GM21515 (cell line): ENCODE measurements at regions not wholly inside any gene's neighbourhood (a gene's known extent, or its start where the extent isn't known, plus 50 kb on each side); places are given as distances from the start of the nearest gene placed in this dataset.

Experiments used
- ATAC-seq: cut with Tn5 transposase; IDR thresholded peaks from one replicate; pipeline ENCODE4 v1.9.1; 2021; ENCODE audit not compliant: unreplicated experiment

DNA sequence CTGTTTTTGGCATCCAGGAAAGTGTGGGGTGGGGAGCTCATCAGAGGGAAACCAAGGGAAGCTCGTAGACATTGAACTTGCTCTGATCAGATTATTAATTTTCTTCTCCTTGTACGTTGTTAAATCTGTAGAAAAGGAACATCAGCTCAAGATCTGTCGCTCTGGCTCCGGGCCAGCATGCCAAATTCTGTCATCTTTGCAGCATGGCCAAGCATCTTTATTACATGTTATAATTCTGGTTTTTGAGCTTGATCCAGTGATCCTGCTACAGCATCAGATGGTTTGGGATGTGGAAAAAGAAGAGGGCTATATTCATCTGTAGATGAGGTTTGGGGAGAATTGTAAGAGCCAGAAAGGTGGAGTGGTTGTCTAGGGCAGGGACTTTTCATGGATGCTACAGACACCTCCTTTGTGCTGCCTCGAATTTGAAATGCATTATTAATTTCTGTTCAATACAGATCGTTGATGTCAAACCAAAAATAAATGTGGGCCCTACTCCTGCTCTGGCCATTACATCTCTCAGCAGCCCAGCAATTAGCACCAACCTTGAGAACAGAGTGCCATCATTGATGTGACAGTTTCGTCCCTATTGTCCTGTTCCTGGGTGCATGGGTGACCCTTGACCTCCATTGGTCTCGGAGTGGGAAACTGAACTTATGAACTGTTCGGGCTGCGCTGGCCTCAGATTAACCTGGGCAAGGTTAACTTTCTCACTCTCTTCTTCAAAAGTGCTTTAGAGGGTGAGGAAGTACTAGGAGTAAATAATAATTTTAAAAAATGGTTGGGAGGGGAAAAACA is 250.8 kb downstream of the SOX4 start:
- ATAC-seq, result no peak

DNA sequence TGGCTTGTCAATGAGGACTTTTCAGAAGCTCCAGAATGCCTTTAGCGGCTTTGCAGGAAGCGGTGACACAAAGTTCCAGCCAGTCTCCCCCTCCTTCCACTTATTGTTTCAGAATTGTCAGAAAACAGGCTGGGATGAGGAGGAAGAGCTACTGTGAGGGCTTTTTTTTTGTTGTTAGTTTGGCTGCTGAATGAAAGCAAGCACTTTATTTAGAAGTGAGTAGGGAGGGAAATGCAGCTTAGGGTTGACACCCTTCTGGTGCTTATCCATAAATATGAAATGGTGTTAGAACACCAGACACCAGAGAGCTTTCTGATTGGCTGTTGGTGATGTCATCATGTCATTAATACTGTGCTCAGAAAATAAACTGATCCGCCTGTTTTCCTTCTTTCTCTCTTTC is 251.5 kb downstream of the SOX4 start:
- ATAC-seq, result no peak

DNA sequence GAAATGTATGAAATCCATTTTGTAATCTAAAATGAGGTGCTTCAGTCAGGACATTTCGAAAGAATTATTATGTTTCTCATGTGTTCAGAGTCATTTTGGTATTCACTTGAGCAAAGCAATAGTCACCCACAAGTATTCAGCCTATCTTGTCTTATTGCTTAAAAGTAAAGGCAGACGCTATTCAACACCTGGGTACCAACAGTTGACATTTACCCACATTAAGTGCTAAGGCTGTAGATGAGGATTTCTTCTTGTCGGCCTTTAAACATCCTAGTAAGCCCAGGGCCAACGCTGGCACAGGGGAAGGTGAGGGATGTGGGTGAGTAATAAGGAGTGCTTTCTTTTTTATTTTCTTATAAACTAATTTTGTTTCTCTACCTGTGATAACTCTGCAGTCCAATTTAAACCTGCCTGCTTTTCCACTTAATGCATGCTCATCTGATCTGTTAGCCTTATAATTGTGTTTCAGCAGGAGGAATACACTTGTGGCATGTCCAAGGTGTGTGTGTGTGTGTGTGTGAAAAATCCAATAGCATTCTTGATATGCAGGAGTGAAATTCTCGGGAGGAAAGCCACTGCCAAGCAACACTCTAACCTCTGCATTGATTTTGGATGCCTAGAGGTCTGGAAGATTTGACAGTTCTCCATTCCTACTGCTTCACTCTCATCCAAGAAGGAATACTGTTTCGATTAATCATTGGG is 252.0 kb downstream of the SOX4 start:
- no peak for ATAC-seq

DNA sequence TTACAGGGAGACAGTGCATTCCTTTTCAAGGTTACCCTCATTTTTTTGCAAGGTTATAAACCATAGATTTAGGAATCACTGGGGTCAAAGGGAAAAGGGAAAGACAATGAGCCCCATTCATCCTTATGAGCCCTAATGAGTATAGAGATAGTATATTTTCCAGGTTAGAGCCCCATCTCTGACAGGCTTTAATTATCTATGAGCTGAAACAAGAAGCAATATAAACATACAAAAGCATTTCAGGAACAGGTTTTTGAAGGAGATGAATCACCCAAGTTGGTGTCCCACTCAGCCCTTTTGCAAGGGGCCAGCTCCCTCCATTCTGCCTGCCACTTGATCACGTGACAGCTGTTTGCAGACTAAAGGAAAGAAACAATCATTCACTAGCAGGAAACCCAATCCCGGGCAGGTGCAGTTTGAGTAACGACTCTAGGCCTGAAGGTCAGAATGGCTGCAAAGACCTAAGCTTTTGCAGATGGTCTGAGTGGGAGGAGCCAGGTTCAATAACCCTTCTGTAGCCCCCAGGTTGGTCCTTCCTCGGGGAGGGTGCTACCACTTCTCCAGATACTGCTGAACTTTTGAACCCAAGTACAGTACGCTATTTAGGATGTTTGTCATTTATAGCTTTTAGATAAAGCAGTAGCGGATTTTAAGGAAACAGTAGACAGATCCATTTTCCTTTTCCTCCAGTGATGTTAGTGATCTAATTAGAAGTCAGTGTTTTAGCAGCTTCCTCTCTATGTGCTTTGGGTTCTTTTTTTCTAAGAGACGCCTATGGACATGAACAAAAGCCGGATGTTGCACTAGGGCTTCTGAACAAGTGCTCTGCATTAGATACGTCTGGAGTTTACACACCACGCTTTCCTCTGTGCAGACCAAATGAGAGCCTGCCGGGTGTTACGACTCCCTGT is 253.2 kb downstream of the SOX4 start:
- ATAC-seq, result no peak

DNA sequence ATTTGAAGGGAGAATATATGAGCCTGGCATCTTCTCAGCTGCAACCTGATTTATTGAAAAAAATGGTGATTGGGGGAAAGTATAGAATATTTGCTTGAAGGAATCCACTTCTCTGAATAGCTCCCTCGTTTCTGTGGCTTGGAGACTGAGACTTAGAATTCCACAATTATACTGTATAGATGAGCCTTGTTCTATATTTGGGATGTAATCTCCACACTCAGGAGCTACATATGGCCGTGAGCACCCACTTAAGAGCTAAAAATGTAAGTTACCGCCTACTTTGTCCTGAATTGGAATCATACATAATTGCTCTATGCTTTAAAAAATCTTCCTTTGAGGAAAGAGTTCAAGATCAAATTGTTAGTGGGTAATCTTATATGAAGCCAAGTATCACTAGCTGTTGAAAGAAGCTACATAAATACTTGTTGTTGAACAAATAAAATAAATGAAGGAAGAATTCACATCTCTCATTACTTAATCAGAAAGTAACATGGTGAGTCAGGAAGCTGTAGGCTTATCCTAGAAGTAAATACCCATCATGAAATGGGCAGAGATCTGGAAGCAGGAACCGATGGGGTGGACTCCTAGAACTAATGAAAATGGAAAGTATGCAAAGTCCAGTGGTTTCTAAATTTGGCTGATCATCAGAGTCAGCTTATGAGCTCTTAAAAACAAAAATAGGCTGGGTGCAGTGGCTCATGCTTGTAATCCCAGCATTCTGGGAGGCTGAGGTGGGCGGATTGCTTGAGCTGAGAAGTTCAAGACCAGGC is 254.3 kb downstream of the SOX4 start:
- no peak for ATAC-seq

DNA sequence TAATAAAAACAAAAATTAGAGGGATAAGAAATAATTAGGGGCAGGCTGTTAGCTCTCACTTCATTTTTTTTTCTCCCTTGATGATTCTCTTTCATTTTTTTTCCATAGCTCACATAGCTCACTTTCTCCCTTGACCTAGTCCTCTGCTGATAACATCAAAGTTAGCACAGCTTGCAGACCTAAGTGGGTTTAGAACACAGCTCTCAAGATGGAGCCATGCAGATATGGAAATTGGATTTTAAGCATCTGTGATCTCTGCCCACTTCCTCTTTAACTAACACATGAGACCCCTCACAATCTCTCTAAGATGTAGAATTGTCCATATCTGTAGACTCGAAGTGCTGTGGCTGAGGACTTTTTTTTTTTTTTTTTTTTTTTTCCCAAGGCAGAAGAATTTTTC is 257.1 kb downstream of the SOX4 start:
- ATAC-seq, result no peak

DNA sequence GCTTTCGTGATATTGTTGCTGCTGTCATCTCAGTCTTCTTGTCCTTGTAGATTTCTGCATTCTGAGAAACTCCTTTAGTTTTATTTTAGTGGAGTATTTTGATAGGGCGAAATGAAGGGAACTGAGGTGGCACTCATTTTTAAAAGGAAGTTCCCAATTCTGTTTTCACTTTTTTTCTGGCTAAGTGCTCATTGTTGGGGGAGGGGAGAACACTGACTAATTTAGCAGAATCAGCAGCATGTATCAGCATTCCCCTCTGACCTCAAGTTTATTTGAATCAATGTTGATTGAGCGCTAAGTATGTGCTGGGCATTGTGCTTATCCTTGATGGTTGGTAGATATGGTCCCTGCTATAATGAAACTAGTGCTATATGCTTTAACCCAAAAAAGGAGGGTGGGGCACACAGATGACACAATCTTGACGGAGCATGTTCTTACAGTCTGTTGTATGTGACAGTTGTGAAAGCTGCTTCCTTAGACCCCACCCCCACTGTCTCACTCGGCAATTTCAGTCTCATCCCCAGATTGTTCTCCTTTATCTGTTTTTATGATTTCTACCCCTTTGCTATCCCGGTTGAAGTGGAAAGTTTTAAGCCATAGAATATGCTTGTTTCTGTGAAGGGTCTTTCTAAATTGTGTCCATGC is 262.4 kb downstream of the SOX4 start:
- ATAC-seq, result no peak

DNA sequence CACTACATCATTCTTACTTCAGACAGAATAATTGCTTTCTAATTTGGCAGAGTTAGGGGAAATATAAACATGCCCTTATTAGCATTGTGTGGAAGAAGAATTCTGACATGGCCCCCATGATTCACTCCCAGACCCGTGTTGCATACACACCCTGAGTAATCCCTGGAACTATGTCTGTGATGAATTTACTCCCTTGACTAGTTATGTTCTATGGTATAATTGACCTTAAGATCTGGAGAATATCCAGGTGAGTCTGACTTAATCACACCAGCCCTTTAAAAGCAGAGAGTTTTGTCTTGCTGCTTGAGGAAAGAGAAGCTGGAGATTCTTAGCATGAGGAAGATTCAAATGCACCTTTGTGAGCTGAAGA is 262.9 kb downstream of the SOX4 start:
- no peak for ATAC-seq

DNA sequence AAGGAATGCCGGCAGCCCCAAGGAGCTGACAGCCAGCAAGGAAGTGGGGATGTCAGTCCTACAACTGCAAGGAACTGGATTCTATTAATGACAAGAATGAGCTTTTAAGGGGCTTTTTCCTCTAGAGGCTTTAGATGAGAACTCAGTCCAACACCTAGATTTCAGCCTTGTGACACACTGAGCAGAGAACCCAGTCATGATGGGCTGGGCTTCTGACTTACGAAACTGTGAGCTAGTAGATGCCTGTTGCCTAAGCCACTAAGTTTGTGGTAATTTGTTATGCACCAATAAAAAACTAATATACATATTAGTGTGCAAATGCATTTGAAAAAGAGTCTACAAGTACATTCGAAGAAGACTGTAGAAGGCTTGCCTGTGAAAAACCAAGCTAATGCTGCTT is 263.3 kb downstream of the SOX4 start:
- no peak for ATAC-seq

DNA sequence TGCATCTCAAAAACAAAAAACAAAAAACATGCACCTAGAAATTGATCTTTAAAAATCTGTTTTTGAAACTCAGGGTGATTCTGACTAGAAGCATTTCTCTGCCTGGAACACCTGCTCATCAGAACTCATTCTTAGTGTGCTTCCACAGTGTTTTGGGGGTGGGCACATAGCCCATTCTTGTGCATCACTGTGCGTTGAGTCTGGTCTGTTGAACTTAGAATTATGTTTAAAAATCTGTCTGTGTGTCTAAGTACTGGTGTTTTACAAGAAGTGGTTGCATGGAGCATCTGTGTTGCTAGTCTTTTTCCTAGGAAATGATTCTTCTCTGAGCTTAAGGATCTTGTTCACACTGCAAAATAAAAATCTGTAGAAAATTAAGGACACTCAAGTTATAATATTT is 264.5 kb downstream of the SOX4 start:
- no peak for ATAC-seq

DNA sequence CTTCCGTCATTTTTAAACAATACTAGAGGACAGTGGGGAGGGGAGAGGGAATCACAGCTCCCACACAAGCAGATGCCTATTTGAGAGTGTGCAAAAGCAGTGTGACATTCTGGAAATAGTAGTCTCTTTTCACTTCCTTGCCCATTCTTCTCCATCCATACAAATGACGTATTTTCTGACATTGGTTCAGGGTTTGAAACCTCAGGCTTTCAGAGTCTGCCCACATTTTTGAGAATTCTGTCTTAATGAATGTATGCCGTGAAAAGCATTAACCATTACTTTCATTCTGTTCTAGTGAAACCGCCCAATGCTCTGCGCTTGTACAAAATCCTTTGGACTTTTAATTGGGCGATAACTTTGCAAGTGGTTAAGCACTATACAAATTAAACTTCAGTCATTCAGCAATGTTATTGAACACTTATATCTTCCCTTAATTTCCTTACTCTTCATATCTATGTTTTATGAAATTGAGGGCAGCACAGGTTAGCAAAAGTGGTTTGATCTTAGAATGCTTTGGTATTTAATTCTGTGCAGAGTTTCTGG is 265.7 kb downstream of the SOX4 start:
- ATAC-seq, result no peak

DNA sequence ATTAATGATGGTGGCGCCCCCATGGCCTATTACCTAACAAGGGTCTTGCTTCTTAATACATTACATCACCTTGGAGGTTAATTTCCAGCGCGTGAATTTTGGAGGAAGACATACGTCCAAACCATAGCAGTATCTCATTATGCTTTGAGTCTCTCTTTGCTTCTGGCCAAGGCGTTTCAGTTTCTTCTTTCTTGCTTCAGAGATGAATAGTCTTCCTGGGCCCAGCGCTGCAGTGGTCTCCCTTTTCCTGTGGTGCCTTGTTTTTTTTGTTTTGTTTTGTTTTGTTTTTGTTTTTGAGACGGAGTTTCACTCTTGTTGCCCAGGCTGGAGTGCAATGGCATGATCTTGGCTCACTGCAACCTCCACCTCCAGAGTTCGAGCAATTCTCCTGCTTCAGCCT is 268.4 kb downstream of the SOX4 start:
- ATAC-seq, result no peak

DNA sequence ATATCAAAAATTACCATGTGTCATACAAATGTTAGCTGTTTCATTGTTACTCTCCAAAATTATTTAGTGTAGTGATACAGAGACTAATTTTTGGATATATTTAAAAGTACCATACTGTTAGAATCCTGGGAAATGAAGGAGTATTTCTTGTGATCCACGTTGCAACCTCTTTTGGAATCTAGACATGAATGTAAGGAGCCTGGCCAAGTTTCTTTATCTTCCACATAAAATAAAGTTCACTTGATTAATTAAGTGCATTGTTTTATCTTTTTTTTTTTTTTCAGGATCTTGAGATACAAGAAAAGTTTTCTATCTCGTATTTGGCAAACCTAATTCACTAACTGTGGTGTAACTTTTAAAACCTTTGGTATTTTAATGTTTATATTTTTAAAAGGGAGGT is 270.7 kb downstream of the SOX4 start:
- ATAC-seq, result no peak

DNA sequence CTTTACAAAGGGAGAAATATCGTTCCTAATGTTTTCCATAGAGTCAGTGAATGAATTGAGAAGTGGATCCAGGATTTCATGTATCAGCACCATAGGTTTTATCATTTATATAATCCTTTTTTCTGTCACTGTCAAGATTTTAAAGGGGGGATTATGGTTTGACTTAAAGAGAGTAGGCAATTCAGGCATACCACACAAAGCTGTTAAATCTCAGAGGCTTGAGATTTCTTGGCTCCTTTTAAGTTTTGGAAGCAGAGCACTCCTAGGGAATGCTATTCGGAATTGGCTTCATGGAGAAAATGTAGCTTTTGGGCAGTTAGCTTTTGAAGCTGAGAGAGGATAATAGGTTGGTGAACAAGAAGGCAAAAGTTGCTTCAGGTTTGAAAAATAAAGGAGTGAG is 274.7 kb downstream of the SOX4 start:
- ATAC-seq, result no peak

DNA sequence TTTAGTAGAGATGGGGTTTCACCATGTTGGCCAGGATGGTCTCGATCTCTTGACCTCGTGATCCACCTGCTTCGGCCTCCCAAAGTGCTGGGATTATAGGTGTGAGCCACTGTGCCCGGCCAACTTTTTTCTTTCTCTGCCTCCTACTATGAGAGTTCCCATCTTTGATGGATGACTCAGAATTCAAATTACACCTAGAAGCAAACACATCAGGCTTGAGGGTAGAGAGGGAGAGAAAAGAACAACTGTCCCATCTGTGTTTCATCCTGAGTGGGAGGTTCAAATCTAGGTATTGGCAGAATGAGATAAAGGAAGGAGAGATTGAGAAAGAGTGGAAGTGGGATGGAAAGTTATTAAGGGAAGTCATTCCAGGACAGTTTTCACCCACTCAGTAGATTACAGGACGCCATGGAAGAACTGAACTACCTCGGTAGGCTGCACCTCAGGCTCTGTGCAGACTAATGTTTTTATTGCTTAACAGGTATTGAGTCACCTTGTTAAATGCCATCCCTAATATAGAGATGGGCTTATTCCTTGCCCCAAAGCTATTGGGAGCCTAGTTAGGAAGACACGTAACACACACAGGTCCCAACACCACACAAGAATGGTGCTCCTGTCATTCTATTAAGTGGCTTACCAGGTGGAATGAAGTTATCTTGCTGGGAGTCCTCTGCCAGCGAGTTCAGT is 275.7 kb downstream of the SOX4 start:
- ATAC-seq, result no peak

DNA sequence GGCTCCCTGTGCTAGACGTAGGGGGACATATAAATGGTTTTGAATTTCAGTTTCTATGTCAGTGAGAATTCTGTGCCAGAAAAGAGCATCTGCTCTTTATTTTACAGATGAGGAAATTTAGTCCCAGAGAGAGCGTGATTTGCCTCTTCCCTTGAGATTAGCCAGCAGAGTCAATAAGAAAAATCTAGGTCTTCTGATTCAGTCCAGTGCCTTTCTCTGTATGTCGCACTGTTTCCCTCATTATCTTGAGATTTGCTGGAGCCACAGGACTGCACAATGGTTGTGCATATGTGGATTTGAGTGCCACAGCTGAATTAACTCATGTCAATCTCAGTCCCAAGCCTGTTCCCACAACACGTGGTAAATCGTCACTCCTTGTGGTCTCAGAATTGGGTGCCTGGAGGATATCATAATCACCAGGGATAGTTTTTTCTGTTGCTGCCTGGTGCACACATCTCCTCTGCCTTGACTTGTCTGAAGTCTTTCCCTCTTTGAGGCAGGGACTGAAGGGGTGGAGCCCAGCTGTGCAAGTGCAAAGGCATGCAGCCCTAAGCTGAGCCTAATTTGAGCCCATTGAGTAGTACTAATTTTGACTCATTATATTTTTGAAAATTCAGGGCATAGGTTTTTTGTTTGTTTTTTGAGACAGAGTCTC is 276.7 kb downstream of the SOX4 start:
- no peak for ATAC-seq

DNA sequence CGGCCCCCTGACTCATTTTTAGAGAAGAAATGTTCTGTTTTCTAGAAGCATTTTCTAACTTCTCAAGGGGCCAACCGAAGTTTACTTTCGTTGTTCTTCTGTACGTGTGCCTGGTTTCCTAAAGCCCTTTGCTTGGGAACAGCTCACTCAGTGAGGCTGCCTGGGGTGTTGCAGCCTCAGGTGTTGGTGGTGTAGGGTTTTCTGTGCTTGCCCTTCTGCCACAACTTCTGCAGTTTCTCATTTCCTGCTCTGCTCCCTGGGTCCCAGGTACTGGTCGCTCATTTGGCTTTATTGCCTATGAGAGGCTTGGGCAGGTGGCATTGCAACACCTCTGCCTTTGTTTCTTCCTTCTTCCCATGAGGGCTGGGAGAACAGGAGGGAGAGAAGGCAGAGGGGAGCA is 278.3 kb downstream of the SOX4 start:
- ATAC-seq, result no peak

DNA sequence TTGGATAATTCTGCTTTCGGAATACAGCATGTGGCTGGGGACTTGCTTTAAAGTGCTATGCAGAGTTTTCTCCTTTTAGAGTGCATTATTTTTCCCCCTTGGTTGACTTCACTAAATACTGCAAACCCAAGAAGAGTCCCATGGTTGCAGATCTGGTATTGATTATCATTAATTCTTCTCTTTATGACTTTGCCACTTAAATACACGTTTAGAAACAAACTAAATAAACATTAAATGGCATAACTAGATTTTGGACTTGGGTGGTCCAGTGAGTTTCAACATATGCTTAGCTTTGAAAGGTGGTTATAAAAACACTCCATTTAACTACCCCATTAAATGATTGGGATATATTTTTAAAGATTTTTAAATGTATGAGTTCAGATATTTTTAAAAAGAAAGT is 279.2 kb downstream of the SOX4 start:
- no peak for ATAC-seq

DNA sequence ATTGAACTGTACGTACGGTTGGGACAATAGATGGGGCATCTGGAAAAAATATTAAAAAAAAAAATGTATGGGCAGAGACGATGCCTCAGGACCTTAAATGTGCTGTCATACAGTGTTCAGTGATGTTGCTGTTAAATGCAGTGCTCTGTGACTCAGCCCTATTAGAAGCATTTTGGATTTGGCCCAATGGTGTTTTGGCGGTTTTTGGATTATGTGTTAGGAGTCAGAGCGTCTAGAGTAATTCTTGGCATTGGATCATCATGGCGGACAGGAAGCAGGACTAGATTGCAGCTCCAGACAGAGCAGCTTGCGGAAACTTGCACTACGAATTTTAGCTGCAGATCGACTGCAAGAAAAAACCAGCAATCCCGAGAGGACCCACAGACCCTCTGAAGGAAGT is 280.0 kb downstream of the SOX4 start:
- ATAC-seq, result no peak
